GM23248 (cell line): ENCODE measurements at regions not wholly inside any gene's neighbourhood (a gene's known extent, or its start where the extent isn't known, plus 50 kb on each side); places are given as distances from the start of the nearest gene placed in this dataset.

Experiments used
- EZH2 ChIP-seq: fragments of 200-600 bp; sonication (generic); IDR thresholded peaks from 2 replicates; pipeline ENCODE4 v1.6.1; 2018; ENCODE audit warnings: antibody characterized with exemption, mild to moderate bottlenecking; ENCODE audit not compliant: insufficient read depth, poor library complexity, severe bottlenecking
- EZH2phosphoT487 ChIP-seq: fragments of 200-600 bp; sonication (generic); IDR thresholded peaks from 2 replicates; pipeline ENCODE4 v1.6.1; 2018; ENCODE audit warnings: antibody characterized with exemption, moderate library complexity, mild to moderate bottlenecking, low read depth; ENCODE audit not compliant: insufficient read depth

GRCh38 chr17:33561569-33562334 lies 268.7 kb upstream of the ASIC2 start:
- TF ChIP-seq EZH2 (no peak), EZH2phosphoT487 (no peak)
